ENCODE measurements at regions not wholly inside any gene's neighbourhood (a gene's known extent, or its start where the extent isn't known, plus 50 kb on each side); places are given as distances from the start of the nearest gene placed in this dataset.

DNA sequence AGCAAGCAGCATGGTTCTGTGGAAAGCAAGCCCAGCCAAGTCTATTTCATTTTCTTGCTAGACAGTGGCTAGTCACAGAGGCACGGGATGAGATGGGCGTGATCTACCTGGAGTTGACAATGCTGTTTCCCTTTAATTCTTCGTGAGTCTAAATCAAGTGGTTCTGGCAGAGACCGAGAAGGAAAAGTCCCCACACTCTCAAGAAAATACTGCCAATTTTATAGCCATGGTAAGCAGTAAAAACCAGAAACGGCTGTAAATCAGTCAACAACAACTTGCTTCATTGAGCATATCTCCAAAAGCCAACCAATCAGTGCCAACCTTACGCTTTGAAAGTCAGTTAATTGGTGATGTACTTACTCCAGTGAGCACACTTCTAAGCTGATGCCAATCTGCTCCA lies 223.4 kb downstream of the SEC23IP start:
- TF ChIP-seq, protein P1, sequence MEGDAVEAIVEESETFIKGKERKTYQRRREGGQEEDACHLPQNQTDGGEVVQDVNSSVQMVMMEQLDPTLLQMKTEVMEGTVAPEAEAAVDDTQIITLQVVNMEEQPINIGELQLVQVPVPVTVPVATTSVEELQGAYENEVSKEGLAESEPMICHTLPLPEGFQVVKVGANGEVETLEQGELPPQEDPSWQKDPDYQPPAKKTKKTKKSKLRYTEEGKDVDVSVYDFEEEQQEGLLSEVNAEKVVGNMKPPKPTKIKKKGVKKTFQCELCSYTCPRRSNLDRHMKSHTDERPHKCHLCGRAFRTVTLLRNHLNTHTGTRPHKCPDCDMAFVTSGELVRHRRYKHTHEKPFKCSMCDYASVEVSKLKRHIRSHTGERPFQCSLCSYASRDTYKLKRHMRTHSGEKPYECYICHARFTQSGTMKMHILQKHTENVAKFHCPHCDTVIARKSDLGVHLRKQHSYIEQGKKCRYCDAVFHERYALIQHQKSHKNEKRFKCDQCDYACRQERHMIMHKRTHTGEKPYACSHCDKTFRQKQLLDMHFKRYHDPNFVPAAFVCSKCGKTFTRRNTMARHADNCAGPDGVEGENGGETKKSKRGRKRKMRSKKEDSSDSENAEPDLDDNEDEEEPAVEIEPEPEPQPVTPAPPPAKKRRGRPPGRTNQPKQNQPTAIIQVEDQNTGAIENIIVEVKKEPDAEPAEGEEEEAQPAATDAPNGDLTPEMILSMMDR (conservative IDR thresholded peaks at IDR 0.05), result no peak
- TF ChIP-seq EZH2 (IDR thresholded peaks at IDR 0.05; ENCODE audit: low read depth), result no peak
